H1 (cell line): ENCODE measurements at regions not wholly inside any gene's neighbourhood (a gene's known extent, or its start where the extent isn't known, plus 50 kb on each side); places are given as distances from the start of the nearest gene placed in this dataset.

Source experiments
- CTCF ChIA-PET: fragments of 300-600 bp; sonication (Branson Sonifier 250); formaldehyde crosslinking; loops from one replicate; lab custom pipeline; 2021; ENCODE audit not compliant: partially characterized antibody; lab: Charles Lee
- POLR2A ChIA-PET: fragments of 300-600 bp; sonication (Branson Sonifier 250); formaldehyde crosslinking; loops from one replicate; lab custom pipeline; 2021; ENCODE audit warnings: inconsistent platforms; ENCODE audit not compliant: partially characterized antibody; lab: Charles Lee
- DNase-seq, 2 experiments: peaks; one replicate each; pipeline versions ENCODE4 v3.0.0 to v3.0.0-alpha.2; 2010 to 2022; ENCODE audit warnings: low spot score in 2 of 2, low read depth in 1 of 2, mixed read lengths in 1 of 2
- FAIRE-seq: peaks from 2 replicates; lab custom pipeline; 2011; peaks lifted over from hg19 to GRCh38; lab: Jason Lieb, UNC
- H2AFZ ChIP-seq: 2 replicates; pipeline ENCODE4 v1.8.1; 2012; ENCODE audit warnings: low read length, inconsistent platforms
- H2AK5ac ChIP-seq: 2 replicates; pipeline ENCODE4 v1.6.1; 2013; ENCODE audit warnings: low read depth, low read length
- H2BK120ac ChIP-seq: replicated peaks from 2 replicates; pipeline ENCODE3; 2013; ENCODE audit warnings: low read depth, low read length, inconsistent platforms
- H2BK12ac ChIP-seq: 2 replicates; pipeline ENCODE4 v1.6.1; 2013; ENCODE audit warnings: low read depth, low read length
- H2BK15ac ChIP-seq: 2 replicates; pipeline ENCODE4 v1.6.1; 2013; ENCODE audit warnings: low read length
- H2BK20ac ChIP-seq: 2 replicates; pipeline ENCODE4 v1.6.1; 2013; ENCODE audit warnings: low read length
- H2BK5ac ChIP-seq: 2 replicates; pipeline ENCODE4 v1.6.1; 2013; ENCODE audit warnings: low read depth, low read length
- H3K14ac ChIP-seq: 2 replicates; pipeline ENCODE4 v1.6.1; 2013; ENCODE audit warnings: inconsistent platforms; ENCODE audit not compliant: insufficient read length
- H3K18ac ChIP-seq: 2 replicates; pipeline ENCODE4 v1.6.1; 2013; ENCODE audit warnings: low read length; ENCODE audit errors: extremely low read depth
- H3K23ac ChIP-seq: 2 replicates; pipeline ENCODE4 v1.6.1; 2013; ENCODE audit warnings: inconsistent platforms; ENCODE audit not compliant: insufficient read length
- H3K23me2 ChIP-seq: 2 replicates; pipeline ENCODE4 v1.6.1; 2013; ENCODE audit warnings: low read depth, low read length
- H3K27ac ChIP-seq: 2 replicates; pipeline ENCODE4 v1.6.1; 2011; ENCODE audit warnings: low read depth, low read length, inconsistent platforms
- H3K27me3 ChIP-seq, 4 experiments: replicated peaks in 1 of 4; 1 replicate in 1 of 4; 2 replicates in 3 of 4; pipeline versions ENCODE4 v1.6.1 to v1.8.1; 2011 to 2013; ENCODE audit warnings: low read length in 3 of 4, mild to moderate bottlenecking in 3 of 4, inconsistent platforms in 2 of 4, mixed read lengths in 2 of 4, moderate library complexity in 1 of 4; ENCODE audit not compliant: control insufficient read depth in 3 of 4, insufficient read depth in 3 of 4; ENCODE audit errors: extremely low read depth in 1 of 4
- H3K36me3 ChIP-seq, 4 experiments: 2 replicates each; pipeline versions ENCODE4 v1.6.1 to v1.8.1; 2011 to 2013; ENCODE audit warnings: mild to moderate bottlenecking in 4 of 4, low read length in 3 of 4, moderate library complexity in 2 of 4, control low read depth in 1 of 4, inconsistent platforms in 1 of 4; ENCODE audit not compliant: insufficient read depth in 4 of 4, control insufficient read depth in 2 of 4
- H3K4ac ChIP-seq: replicated peaks from 2 replicates; pipeline ENCODE3; 2013; ENCODE audit warnings: low read length, low read depth, mixed read lengths, inconsistent platforms; ENCODE audit not compliant: insufficient read length
- H3K4me1 ChIP-seq, 4 experiments: replicated peaks in 1 of 4; 1 replicate in 1 of 4; 2 replicates in 3 of 4; pipeline versions ENCODE4 v1.6.1 to v1.8.1; 2011 to 2013; ENCODE audit warnings: low read length in 3 of 4, inconsistent platforms in 2 of 4, mixed read lengths in 1 of 4; ENCODE audit not compliant: insufficient read depth in 4 of 4, control insufficient read depth in 3 of 4
- H3K4me2 ChIP-seq, 2 experiments: 2 replicates each; pipeline versions ENCODE4 v1.6.1 to v1.8.1; 2011 to 2013; ENCODE audit warnings: low read depth in 2 of 2, low read length in 2 of 2, control low read depth in 1 of 2, inconsistent platforms in 1 of 2, mild to moderate bottlenecking in 1 of 2; ENCODE audit not compliant: insufficient read depth in 1 of 2
- H3K4me3 ChIP-seq, 4 experiments: fragments of 200-600, 300-600 bp in 1 of 4; sonication (generic), shearing (Covaris generic), sonication (Bioruptor Twin) in 1 of 4; 2 replicates each; pipeline versions ENCODE4 v1.5.1 to v1.8.1; 2011 to 2016; ENCODE audit warnings: low read length in 4 of 4, low read depth in 3 of 4, control low read depth in 2 of 4, inconsistent platforms in 2 of 4, mild to moderate bottlenecking in 2 of 4, mixed read lengths in 1 of 4, moderate library complexity in 1 of 4; ENCODE audit not compliant: insufficient read depth in 2 of 4; ENCODE audit errors: extremely low read depth in 1 of 4
- H3K56ac ChIP-seq: replicated peaks from 2 replicates; pipeline ENCODE3; 2013; ENCODE audit warnings: low read depth, mild to moderate bottlenecking, mixed read lengths, low read length, inconsistent platforms; ENCODE audit not compliant: insufficient read length
- H3K79me1 ChIP-seq: 2 replicates; pipeline ENCODE4 v1.6.1; 2013; ENCODE audit warnings: low read depth, low read length, control low read depth
- H3K79me2 ChIP-seq, 2 experiments: 2 replicates each; pipeline versions ENCODE4 v1.6.1 to v1.8.1; 2012 to 2013; ENCODE audit warnings: low read length in 2 of 2, mild to moderate bottlenecking in 2 of 2, inconsistent platforms in 1 of 2; ENCODE audit not compliant: insufficient read depth in 2 of 2, control insufficient read depth in 1 of 2
- H3K9ac ChIP-seq, 4 experiments: replicated peaks in 1 of 4; 1 replicate in 1 of 4; 2 replicates in 3 of 4; pipeline versions ENCODE4 v1.6.1 to v1.8.1; 2011 to 2013; ENCODE audit warnings: low read depth in 3 of 4, low read length in 3 of 4, control low read depth in 2 of 4, mild to moderate bottlenecking in 2 of 4, moderate library complexity in 2 of 4, inconsistent platforms in 1 of 4; ENCODE audit errors: extremely low read depth in 1 of 4
- H3K9me3 ChIP-seq, 2 experiments: 2 replicates each; pipeline versions ENCODE4 v1.6.1 to v1.8.1; 2012 to 2013; ENCODE audit warnings: mild to moderate bottlenecking in 2 of 2, moderate library complexity in 2 of 2, control low read depth in 1 of 2, inconsistent platforms in 1 of 2, low read depth in 1 of 2, low read length in 1 of 2, mixed read lengths in 1 of 2; ENCODE audit not compliant: insufficient read depth in 2 of 2
- H4K20me1 ChIP-seq, 2 experiments: replicated peaks in 1 of 2; 2 replicates each; pipeline versions ENCODE3 to v1.8.1; 2011 to 2013; ENCODE audit warnings: inconsistent platforms in 2 of 2, low read length in 2 of 2, mild to moderate bottlenecking in 1 of 2; ENCODE audit not compliant: insufficient read depth in 2 of 2, control insufficient read depth in 1 of 2
- H4K5ac ChIP-seq: 2 replicates; pipeline ENCODE4 v1.6.1; 2013; ENCODE audit warnings: low read length, low read depth, mixed read lengths, inconsistent platforms; ENCODE audit not compliant: insufficient read length
- H4K8ac ChIP-seq: 2 replicates; pipeline ENCODE4 v1.8.0; 2013; ENCODE audit warnings: mild to moderate bottlenecking, moderate library complexity, low read length, inconsistent platforms; ENCODE audit not compliant: insufficient read depth; ENCODE audit errors: extremely low read depth
- H4K91ac ChIP-seq: replicated peaks from 2 replicates; pipeline ENCODE3; 2013; ENCODE audit warnings: low read length, mixed read lengths, inconsistent platforms; ENCODE audit not compliant: insufficient read length
- CHD7 ChIP-seq: fragments of 300-600 bp; sonication (generic); IDR thresholded peaks from 2 replicates; pipeline ENCODE4 v1.7.1; 2012; ENCODE audit warnings: low read length, moderate library complexity, mild to moderate bottlenecking, inconsistent platforms; ENCODE audit not compliant: insufficient replicate concordance
- NRF1 ChIP-seq: IDR thresholded peaks from 2 replicates; pipeline ENCODE4 v1.6.1; 2011; ENCODE audit warnings: mild to moderate bottlenecking, low read depth, low read length, improper control_type of control experiment

DNA sequence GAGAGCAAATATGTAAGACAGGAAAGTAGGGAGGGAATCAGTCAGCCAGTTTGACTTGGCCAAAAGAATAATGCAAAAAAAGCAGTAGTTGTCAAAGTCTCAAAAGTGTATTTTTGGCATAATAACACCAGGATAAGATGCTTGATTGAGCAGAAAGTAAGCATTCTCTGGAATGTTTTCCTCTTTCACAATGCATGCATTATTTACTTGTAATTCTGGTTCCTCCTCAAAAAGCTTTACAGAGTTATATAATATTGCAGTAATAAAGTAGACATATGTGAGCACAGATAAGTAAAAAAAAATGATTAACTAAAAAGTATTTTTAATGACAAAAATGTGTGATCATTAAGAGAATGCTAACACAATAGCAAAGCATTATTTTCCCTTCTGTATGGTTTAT is 285.9 kb upstream of the BCHE start:
- Histone ChIP-seq H3K23ac (no peak overlapping the region), H3K9me3 (0 out of 4 replicates have a peak, but pooled peaks cover 0 to 3% of the 10 kb centered on the region in 2 experiments), H4K91ac (no peak overlapping the region), H2BK120ac (no peak overlapping the region), H3K79me2 (no peaks in the 10 kb centered on the region), H3K18ac (no peak overlapping the region), H3K4ac (no peak overlapping the region), H3K79me1 (no peaks in the 10 kb centered on the region), H4K8ac (no peak overlapping the region), H2AFZ (no peak overlapping the region), H2BK20ac (no peak overlapping the region), H3K4me3 (no peak overlapping the region), H2BK12ac (no peak overlapping the region), H3K4me2 (no peak overlapping the region), H3K27me3 (no peaks in the 10 kb centered on the region), H3K4me1 (no peaks in the 10 kb centered on the region), H3K56ac (no peak overlapping the region), H2BK15ac (no peak overlapping the region), H3K14ac (no peak overlapping the region), H4K20me1 (no peaks in the 10 kb centered on the region), H3K36me3 (no peaks in the 10 kb centered on the region), H3K9ac (no peak overlapping the region), H3K27ac (no peak overlapping the region), H2AK5ac (no peak overlapping the region), H3K23me2 (no peaks in the 10 kb centered on the region), H4K5ac (no peak overlapping the region), H2BK5ac (no peak overlapping the region)
- no peak for FAIRE-seq
- CTCF ChIA-PET, result no interaction called here
- POLR2A ChIA-PET, result no interaction called here
- DNase-seq, result no peak
- TF ChIP-seq CHD7 (no peak), NRF1 (no peak)
